M059J (cell line): ENCODE measurements at regions not wholly inside any gene's neighbourhood (a gene's known extent, or its start where the extent isn't known, plus 50 kb on each side); places are given as distances from the start of the nearest gene placed in this dataset.

ENCODE experiments used
- DNase-seq: peaks from one replicate; pipeline ENCODE4 v3.0.0-alpha.2; 2012; ENCODE audit warnings: low read depth

DNA sequence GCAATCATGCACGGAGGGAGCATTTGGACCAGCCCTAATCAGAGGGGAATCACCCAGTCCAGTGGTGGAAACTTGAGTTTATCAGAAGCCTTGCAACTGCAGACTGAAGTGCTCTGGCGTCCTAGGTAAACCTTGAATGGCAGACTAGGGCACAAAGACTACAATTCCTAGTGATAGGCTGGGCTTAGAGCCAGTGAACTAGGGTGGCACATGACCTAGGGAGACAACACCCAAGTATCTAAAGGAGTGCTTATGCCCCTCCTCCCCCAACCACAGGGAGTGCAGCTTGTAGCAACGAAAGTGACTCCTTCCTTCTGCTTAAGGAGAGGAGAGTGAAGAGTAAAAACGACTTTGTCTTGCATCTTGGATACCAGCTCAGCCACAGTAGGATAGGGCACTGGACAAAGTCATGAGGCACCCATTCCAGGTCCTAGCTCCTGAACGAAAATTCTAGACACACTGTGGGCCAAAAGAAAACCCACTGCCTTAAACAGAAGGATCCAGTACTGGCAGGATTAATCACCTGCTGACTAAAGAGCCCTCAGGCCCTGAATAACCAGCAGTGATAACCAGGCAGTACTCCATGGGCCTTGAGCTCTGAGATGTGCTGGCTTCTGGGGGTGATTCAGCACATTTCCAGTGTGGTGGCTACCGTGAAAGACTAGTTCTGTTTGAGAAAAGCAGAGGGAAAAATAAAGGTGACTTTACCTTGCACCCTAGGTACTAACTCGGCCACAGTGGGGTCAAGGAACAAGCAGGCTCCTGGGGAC is 58.7 kb upstream of the STARD8 start:
- DNase-seq: peak; percentile 90

DNA sequence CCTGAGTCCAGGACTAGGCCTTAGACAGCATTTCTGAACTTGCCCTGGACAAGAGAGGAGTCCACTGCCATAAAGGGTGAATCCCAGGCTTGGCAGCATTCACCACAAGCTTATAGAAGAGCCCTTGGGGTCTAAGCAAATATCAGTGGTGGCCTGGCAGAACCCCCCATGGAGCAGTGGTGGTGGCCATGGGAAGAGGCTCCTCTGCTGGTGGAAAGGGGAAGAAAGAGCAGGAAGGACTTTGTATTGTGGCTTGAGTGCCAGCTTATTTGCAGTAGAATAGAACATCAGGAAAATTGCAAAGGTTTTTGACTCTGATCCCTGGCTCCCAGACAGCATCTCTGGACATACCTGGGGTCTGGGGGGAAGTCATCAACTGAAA is 58.1 kb upstream of the STARD8 start:
- no peak for DNase-seq

GRCh38 chrX:68594769-68595168 is 52.7 kb upstream of the STARD8 start:
- no peak for DNase-seq

DNA sequence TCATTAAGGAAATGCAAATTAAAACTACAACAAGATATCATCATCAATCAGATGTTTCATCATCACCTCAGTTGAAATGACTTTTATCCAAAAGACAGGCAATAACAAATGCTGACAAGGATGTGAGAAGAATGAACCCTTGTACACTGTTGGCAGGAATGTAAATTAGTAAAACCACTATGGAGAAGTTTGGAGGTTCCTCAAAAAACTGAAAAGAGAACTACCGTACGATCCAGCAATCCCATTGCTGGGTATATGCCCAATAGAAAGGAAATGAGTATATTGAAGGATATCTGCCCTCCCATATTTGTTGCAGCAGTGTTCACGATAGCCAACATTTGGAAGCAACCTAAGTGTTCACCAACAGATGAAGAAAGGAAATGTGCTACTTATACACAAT is 50.6 kb upstream of the STARD8 start:
- DNase-seq: no peak
